Upper lobe of right lung (tissue), 1 donor: ENCODE measurements at regions not wholly inside any gene's neighbourhood (a gene's known extent, or its start where the extent isn't known, plus 50 kb on each side); places are given as distances from the start of the nearest gene placed in this dataset.

ENCODE experiments used
- ATAC-seq: fragments of 200-7000 bp; cut with Tn5 transposase; one replicate; pipeline ENCODE4 v1.9.1; 2020; ENCODE audit warnings: mild to moderate bottlenecking, moderate library complexity
- DNase-seq: peaks from one replicate; pipeline ENCODE4 v3.0.0-alpha.2; 2020
- H3K27ac ChIP-seq: fragments of 200-600 bp; one replicate; pipeline ENCODE4 v1.8.0; 2022
- H3K27me3 ChIP-seq: fragments of 200-600 bp; one replicate; pipeline ENCODE4 v1.8.0; 2022; ENCODE audit warnings: mild to moderate bottlenecking
- H3K36me3 ChIP-seq: fragments of 200-600 bp; one replicate; pipeline ENCODE4 v1.8.0; 2022
- H3K4me1 ChIP-seq: fragments of 200-600 bp; one replicate; pipeline ENCODE4 v1.8.0; 2022
- H3K4me3 ChIP-seq: fragments of 200-600 bp; one replicate; pipeline ENCODE4 v1.8.0; 2022; ENCODE audit warnings: mild to moderate bottlenecking
- H3K9me3 ChIP-seq: fragments of 200-600 bp; one replicate; pipeline ENCODE4 v1.8.0; 2022
- CTCF ChIP-seq: fragments of 200-600 bp; IDR thresholded peaks from one replicate; pipeline ENCODE4 v1.8.0; 2022; ENCODE audit warnings: antibody characterized with exemption
- intact Hi-C: fragments of 100-400 bp; cut with DNase I; formaldehyde crosslinking; loops from one replicate; pipeline ENCODE4 v1.11.0; 2022
- donor health status: DM: no; HTN: yes; CAD: no; lungs with severe emphysema.

- ATAC-seq: no peak
- intact Hi-C loops: no loop called here
- H3K4me3 ChIP-seq: no peak overlapping the region
- no peak overlapping the region for H3K27ac ChIP-seq
- no peaks in the 10 kb centered on the region for H3K27me3 ChIP-seq
- H3K9me3 ChIP-seq: peaks cover 5% of the 10 kb centered on the region
- no peak for TF ChIP-seq CTCF
- H3K36me3 ChIP-seq: no peaks in the 10 kb centered on the region
- no peak for DNase-seq
- no peaks in the 10 kb centered on the region for H3K4me1 ChIP-seq
Measured at GRCh38 chr10:112025228-112025627, 158.3 kb downstream of the GPAM start.

- no peak overlapping the region for H3K4me3 ChIP-seq
- H3K27ac ChIP-seq: no peak overlapping the region
- H3K4me1 ChIP-seq: no peaks in the 10 kb centered on the region
- H3K36me3 ChIP-seq: no peaks in the 10 kb centered on the region
- DNase-seq (no peak), ATAC-seq (no peak)
- TF ChIP-seq CTCF: no peak
- H3K27me3 ChIP-seq: no peaks in the 10 kb centered on the region
- intact Hi-C loops: no loop called here
- H3K9me3 ChIP-seq: peaks cover 15% of the 10 kb centered on the region
Measured at GRCh38 chr10:112026438-112026837, 157.1 kb downstream of the GPAM start.

GRCh38 chr10:112027731-112028280, 155.8 kb downstream of the GPAM start:
- DNase-seq (no peak), ATAC-seq (no peak)
- no peaks in the 10 kb centered on the region for H3K4me1 ChIP-seq
- H3K36me3 ChIP-seq: no peaks in the 10 kb centered on the region
- intact Hi-C loops: no loop called here
- no peak overlapping the region for H3K27ac ChIP-seq
- H3K4me3 ChIP-seq: no peak overlapping the region
- peaks cover 15% of the 10 kb centered on the region for H3K9me3 ChIP-seq
- no peak for TF ChIP-seq CTCF
- H3K27me3 ChIP-seq: no peaks in the 10 kb centered on the region

GRCh38 chr10:112030431-112030830, 153.1 kb downstream of the GPAM start:
- Histone ChIP-seq H3K36me3 (no peaks in the 10 kb centered on the region), H3K27ac (no peak overlapping the region), H3K4me3 (no peak overlapping the region), H3K4me1 (no peaks in the 10 kb centered on the region), H3K9me3 (peaks cover 15% of the 10 kb centered on the region), H3K27me3 (no peaks in the 10 kb centered on the region)
- ATAC-seq: no peak
- intact Hi-C loops: no loop called here
- no peak for DNase-seq
- no peak for TF ChIP-seq CTCF

GRCh38 chr10:112039823-112040222, 143.7 kb downstream of the GPAM start:
- Histone ChIP-seq H3K4me1 (no peaks in the 10 kb centered on the region), H3K36me3 (no peaks in the 10 kb centered on the region), H3K9me3 (no peaks in the 10 kb centered on the region), H3K4me3 (no peak overlapping the region), H3K27me3 (no peaks in the 10 kb centered on the region), H3K27ac (no peak overlapping the region)
- ATAC-seq (no peak), DNase-seq (no peak)
- TF ChIP-seq CTCF: no peak
- intact Hi-C loops: no loop called here

- intact Hi-C loops: no loop called here
- no peak for TF ChIP-seq CTCF
- Histone ChIP-seq H3K27ac (no peak overlapping the region), H3K4me3 (no peak overlapping the region), H3K4me1 (no peaks in the 10 kb centered on the region), H3K27me3 (no peaks in the 10 kb centered on the region), H3K36me3 (no peaks in the 10 kb centered on the region), H3K9me3 (no peaks in the 10 kb centered on the region)
- ATAC-seq: no peak
- no peak for DNase-seq
Measured at GRCh38 chr10:112040696-112041095, 142.9 kb downstream of the GPAM start.
